ENCODE measurements at regions not wholly inside any gene's neighbourhood (a gene's known extent, or its start where the extent isn't known, plus 50 kb on each side); places are given as distances from the start of the nearest gene placed in this dataset.

DNA sequence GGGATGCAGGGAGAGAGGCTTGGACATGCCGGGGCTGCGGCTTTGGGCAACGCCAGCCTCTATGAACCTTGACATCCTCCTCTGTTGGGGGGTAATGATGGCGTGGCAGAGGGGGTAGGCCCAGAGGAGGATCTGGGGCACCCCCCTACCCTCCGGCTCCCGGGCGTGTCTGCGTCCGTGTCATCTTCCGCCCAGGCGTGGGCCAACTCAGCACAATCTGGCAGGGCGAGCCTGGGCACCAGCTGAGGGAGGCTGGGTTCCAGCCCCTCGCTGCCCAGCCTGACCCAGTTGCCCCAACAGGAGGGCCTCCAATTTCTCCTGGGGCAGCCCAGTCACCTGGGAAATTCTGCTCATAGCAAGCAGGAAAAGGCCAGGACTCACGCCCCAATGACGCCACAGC is 62.9 kb upstream of the IL17B start:
- H3K27me3 ChIP-seq = no peaks in the 10 kb centered on the region
- no peak overlapping the region for H3K4me3 ChIP-seq
- H3K36me3 ChIP-seq = no peaks in the 10 kb centered on the region
- DNase-seq (ENCODE audit: low spot score in 2 of 2) = no peak
- peaks cover 0 to 25% (median 0%) of the 10 kb centered on the region in 4 donors for H3K4me1 ChIP-seq
- TF ChIP-seq, protein P1, sequence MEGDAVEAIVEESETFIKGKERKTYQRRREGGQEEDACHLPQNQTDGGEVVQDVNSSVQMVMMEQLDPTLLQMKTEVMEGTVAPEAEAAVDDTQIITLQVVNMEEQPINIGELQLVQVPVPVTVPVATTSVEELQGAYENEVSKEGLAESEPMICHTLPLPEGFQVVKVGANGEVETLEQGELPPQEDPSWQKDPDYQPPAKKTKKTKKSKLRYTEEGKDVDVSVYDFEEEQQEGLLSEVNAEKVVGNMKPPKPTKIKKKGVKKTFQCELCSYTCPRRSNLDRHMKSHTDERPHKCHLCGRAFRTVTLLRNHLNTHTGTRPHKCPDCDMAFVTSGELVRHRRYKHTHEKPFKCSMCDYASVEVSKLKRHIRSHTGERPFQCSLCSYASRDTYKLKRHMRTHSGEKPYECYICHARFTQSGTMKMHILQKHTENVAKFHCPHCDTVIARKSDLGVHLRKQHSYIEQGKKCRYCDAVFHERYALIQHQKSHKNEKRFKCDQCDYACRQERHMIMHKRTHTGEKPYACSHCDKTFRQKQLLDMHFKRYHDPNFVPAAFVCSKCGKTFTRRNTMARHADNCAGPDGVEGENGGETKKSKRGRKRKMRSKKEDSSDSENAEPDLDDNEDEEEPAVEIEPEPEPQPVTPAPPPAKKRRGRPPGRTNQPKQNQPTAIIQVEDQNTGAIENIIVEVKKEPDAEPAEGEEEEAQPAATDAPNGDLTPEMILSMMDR (IDR thresholded peaks at IDR 0.05) = no peak
- TF ChIP-seq EP300 (IDR thresholded peaks at IDR 0.05) = no peak
- TF ChIP-seq POLR2A (IDR thresholded peaks at IDR 0.05) = no peak
- 83 to 84% methylated on average over 13 to 15 of the region's 15 CpGs for WGBS, 2 donors
- H3K27ac ChIP-seq = peak overlapping the region in 2 of 4 donors; percentile 62 to 71
- no peaks in the 10 kb centered on the region for H3K9me3 ChIP-seq

DNA sequence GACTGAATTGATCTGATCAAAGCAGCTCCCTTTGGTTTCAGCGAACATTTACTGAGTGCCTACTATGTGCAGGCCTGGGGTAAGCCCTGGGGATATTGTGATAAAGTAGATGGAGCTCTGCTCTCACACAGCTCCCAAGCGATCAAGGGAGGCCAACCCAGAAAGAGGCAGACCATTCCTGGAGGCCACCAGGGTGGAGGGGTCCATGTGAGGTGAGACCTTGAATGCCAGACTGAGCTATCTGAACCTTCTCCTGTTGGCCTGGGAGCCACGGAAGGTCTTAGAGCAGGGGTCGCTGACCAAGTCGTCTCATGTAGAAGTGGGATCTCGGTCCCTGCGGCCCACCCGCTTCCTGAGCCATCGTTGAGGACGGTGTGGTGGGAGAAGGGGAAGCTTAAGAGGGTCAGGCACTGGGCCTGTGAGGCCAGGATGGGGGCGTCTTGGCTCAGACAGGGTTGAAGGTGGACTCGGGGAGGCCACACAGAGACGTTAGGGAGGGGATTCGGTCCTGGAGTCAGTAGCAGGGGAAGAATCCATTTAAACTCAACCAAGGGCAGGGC is 62.2 kb upstream of the IL17B start:
- no peak overlapping the region for H3K27ac ChIP-seq
- no peaks in the 10 kb centered on the region for H3K9me3 ChIP-seq
- H3K4me3 ChIP-seq = no peak overlapping the region
- H3K27me3 ChIP-seq = no peaks in the 10 kb centered on the region
- TF ChIP-seq EP300 (IDR thresholded peaks at IDR 0.05) (no peak), POLR2A (IDR thresholded peaks at IDR 0.05) (no peak)
- TF ChIP-seq, protein P1 (IDR thresholded peaks at IDR 0.05) = no peak
- H3K36me3 ChIP-seq = no peaks in the 10 kb centered on the region
- 84 to 89% methylated on average over 14 of the region's 14 CpGs for WGBS, 2 donors
- no peak for DNase-seq (ENCODE audit: low spot score in 2 of 2)
- H3K4me1 ChIP-seq = peaks cover 0 to 25% (median 0%) of the 10 kb centered on the region in 4 donors

DNA sequence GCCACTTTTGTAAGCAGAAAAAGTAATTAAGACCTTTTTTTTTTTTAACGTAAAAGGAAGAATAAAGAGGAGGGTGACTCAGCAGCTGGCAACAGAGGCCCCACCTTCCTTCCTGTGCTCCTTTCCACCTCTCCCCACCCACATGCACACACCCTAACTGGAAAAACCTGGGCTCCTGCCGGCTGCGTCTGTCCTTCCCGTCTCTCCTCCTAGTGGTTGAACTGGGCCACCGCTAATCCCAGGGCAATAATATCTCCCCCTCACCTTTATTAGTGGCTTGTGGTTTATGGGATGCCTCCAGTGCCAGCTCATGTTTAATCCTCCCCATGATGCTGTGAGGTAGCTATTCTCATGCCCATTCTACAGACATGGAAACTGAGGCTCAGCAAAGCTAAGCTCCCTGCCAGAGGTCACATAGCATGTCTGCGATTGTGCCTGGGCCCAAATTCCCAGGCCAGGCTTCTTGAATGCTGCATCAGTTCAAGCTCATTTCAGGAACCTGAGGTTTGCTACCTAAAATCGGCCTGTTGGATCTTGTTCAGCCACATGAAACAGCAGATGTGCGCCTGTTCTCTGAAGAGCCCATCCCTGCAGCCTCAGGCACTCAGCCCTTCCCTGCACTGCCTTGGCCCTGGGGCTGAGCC is 60.9 kb upstream of the IL17B start:
- Histone ChIP-seq H3K36me3 (no peaks in the 10 kb centered on the region), H3K4me3 (no peak overlapping the region), H3K4me1 (peaks cover 0 to 18% (median 0%) of the 10 kb centered on the region in 4 donors), H3K9me3 (no peaks in the 10 kb centered on the region), H3K27ac (peak overlapping the region in 1 of 4 donors; percentile 33), H3K27me3 (no peaks in the 10 kb centered on the region)
- WGBS, 2 donors = 59 to 61% methylated on average over 8 of the region's 8 CpGs
- no peak for DNase-seq (ENCODE audit: low spot score in 2 of 2)
- TF ChIP-seq, protein P1 (IDR thresholded peaks at IDR 0.05) = peak in 2 of 5 experiments; percentile 13 to 17
- TF ChIP-seq EP300 (IDR thresholded peaks at IDR 0.05) = no peak

DNA sequence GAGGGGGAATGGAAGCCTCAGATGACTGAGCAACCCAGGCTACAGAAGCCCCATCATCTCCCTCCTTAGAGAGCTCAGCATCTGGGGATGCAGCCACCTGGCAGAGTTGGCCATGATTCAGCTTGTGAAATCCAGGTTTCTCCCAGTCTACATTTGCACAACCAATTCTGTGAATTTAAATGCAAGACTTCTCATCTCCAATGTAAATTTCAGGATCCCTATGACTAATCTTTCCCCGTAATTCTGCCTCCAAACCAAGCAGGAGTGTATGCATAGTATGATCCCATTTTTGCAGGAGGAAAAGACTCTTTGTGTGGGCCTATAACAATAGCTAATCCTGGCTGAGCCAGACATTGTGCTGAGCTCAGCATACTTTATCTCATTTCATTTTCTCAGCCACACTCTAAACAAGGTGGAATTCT is 59.6 kb upstream of the IL17B start:
- TF ChIP-seq, protein P1 (IDR thresholded peaks at IDR 0.05) = no peak
- no peak for TF ChIP-seq EP300 (IDR thresholded peaks at IDR 0.05)
- no peak for TF ChIP-seq POLR2A (IDR thresholded peaks at IDR 0.05)
- WGBS, 2 donors = 70 to 74% methylated on average over 1 of the region's 1 CpG
- Histone ChIP-seq H3K36me3 (no peaks in the 10 kb centered on the region), H3K27me3 (no peaks in the 10 kb centered on the region), H3K4me1 (peaks cover 0 to 21% (median 0%) of the 10 kb centered on the region in 4 donors), H3K27ac (no peak overlapping the region), H3K9me3 (no peaks in the 10 kb centered on the region), H3K4me3 (no peak overlapping the region)
- DNase-seq (ENCODE audit: low spot score in 2 of 2) = no peak

DNA sequence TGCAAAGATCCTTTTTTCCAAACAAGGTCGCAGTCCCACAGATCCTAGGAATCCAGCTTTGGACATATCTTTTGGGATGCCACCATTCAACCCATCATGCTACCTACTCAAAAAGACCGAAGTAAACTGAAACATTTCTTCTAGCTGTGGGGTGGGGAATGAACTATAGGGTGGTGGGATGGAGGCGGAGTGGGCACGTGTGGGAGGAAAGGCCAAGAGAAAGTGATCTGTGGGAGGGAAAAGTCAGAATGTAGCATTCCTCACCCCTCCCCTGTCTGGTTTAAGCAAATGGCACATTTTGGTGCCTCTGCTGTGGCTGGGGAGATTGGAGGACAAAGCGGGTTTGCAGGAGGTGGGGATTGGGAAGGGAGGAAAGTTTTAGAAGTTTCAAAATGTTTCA is 59.2 kb upstream of the IL17B start:
- DNase-seq (ENCODE audit: low spot score in 2 of 2) = no peak
- Histone ChIP-seq H3K9me3 (no peaks in the 10 kb centered on the region), H3K36me3 (no peaks in the 10 kb centered on the region), H3K4me1 (peaks cover 0 to 21% (median 0%) of the 10 kb centered on the region in 4 donors), H3K27me3 (no peaks in the 10 kb centered on the region), H3K27ac (no peak overlapping the region), H3K4me3 (no peak overlapping the region)
- no peak for TF ChIP-seq EP300 (IDR thresholded peaks at IDR 0.05)
- no peak for TF ChIP-seq POLR2A (IDR thresholded peaks at IDR 0.05)
- TF ChIP-seq, protein P1 (IDR thresholded peaks at IDR 0.05) = no peak
- WGBS, 2 donors = 58 to 67% methylated on average over 5 of the region's 5 CpGs

Measured in tibial nerve (tissue), 4 donors.